CD14-positive monocyte (primary cell): ENCODE measurements at regions not wholly inside any gene's neighbourhood (a gene's known extent, or its start where the extent isn't known, plus 50 kb on each side); places are given as distances from the start of the nearest gene placed in this dataset.

ENCODE experiments used
- DNase-seq, 3 donors: peaks; one replicate each; pipeline ENCODE4 v3.0.0-alpha.2; 2011 to 2022
- H2AFZ ChIP-seq: 2 replicates; pipeline ENCODE4 v1.6.0; 2012; ENCODE audit warnings: mild to moderate bottlenecking, low read depth, low read length, inconsistent platforms; ENCODE audit not compliant: insufficient read depth, poor library complexity, severe bottlenecking
- H3K27ac ChIP-seq, 2 donors: 1 replicate in 1 of 2; 2 replicates in 1 of 2; pipeline ENCODE4 v1.5.1; 2012 to 2013; ENCODE audit warnings: low read length in 2 of 2, control low read depth in 1 of 2, inconsistent platforms in 1 of 2, low read depth in 1 of 2, mild to moderate bottlenecking in 1 of 2
- H3K27me3 ChIP-seq, 2 donors: one replicate each; pipeline versions ENCODE4 v1.6.0 to v1.6.1; 2011 to 2013; ENCODE audit warnings: low read length in 2 of 2; ENCODE audit not compliant: control insufficient read depth in 2 of 2, insufficient read depth in 2 of 2
- H3K36me3 ChIP-seq, 2 donors: replicated peaks in 1 of 2; 1 replicate in 1 of 2; 2 replicates in 1 of 2; pipeline versions ENCODE4 v1.5.1 to v1.6.1; 2012 to 2013; ENCODE audit warnings: low read length in 2 of 2, control low read depth in 1 of 2, inconsistent platforms in 1 of 2, mild to moderate bottlenecking in 1 of 2; ENCODE audit not compliant: insufficient read depth in 2 of 2, control insufficient read depth in 1 of 2
- H3K4me1 ChIP-seq, 2 donors: 1 replicate in 1 of 2; 2 replicates in 1 of 2; pipeline versions ENCODE4 v1.5.1 to v1.6.1; 2012 to 2013; ENCODE audit warnings: low read length in 2 of 2, control low read depth in 1 of 2, inconsistent platforms in 1 of 2, mild to moderate bottlenecking in 1 of 2, moderate library complexity in 1 of 2; ENCODE audit not compliant: insufficient read depth in 2 of 2, control insufficient read depth in 1 of 2
- H3K4me2 ChIP-seq: replicated peaks from 2 replicates; pipeline ENCODE3; 2012; ENCODE audit warnings: low read length, moderate library complexity, mild to moderate bottlenecking; ENCODE audit not compliant: poor library complexity, severe bottlenecking; ENCODE audit errors: extremely low read depth
- H3K4me3 ChIP-seq, 3 experiments: fragments of 200-600 bp in 1 of 3; sonication (generic) in 1 of 3; replicated peaks in 1 of 3; 1 replicate in 2 of 3; 2 replicates in 1 of 3; pipeline ENCODE4 v1.5.1; 2011 to 2013; ENCODE audit warnings: low read length in 3 of 3, mild to moderate bottlenecking in 3 of 3, control low read depth in 2 of 3, low read depth in 2 of 3, inconsistent platforms in 1 of 3, moderate library complexity in 1 of 3
- H3K79me2 ChIP-seq: 2 replicates; pipeline ENCODE4 v1.6.0; 2012; ENCODE audit warnings: mild to moderate bottlenecking, control low read depth, inconsistent platforms, low read length, moderate library complexity; ENCODE audit not compliant: insufficient read depth
- H3K9ac ChIP-seq: 2 replicates; pipeline ENCODE4 v1.6.0; 2017; ENCODE audit warnings: low read length, mild to moderate bottlenecking; ENCODE audit not compliant: insufficient read depth, poor library complexity, severe bottlenecking
- H3K9me3 ChIP-seq, 2 donors: replicated peaks in 1 of 2; 1 replicate in 1 of 2; 2 replicates in 1 of 2; pipeline versions ENCODE4 v1.5.1 to v1.6.1; 2012 to 2013; ENCODE audit warnings: low read length in 2 of 2, control low read depth in 1 of 2; ENCODE audit not compliant: control insufficient read depth in 1 of 2, insufficient read depth in 1 of 2
- H4K20me1 ChIP-seq: 2 replicates; pipeline ENCODE4 v1.6.0; 2012; ENCODE audit warnings: mild to moderate bottlenecking, low read length, control low read depth, moderate library complexity; ENCODE audit not compliant: insufficient read depth
- H3K27ac Mint-ChIP-seq, 7 donors: one replicate each; pipeline ENCODE4 v1.8.0; 2020; ENCODE audit warnings: mild to moderate bottlenecking in 7 of 7, mixed read lengths in 7 of 7, moderate library complexity in 6 of 7, inconsistent platforms in 2 of 7
- H3K27me3 Mint-ChIP-seq, 3 donors: one replicate each; pipeline ENCODE4 v1.8.0; 2021 to 2022; ENCODE audit warnings: low read depth in 3 of 3, mild to moderate bottlenecking in 3 of 3, mixed read lengths in 3 of 3, moderate library complexity in 3 of 3, inconsistent platforms in 1 of 3
- H3K36me3 Mint-ChIP-seq, 2 donors: one replicate each; pipeline ENCODE4 v1.8.0; 2020; ENCODE audit warnings: mixed read lengths in 2 of 2, inconsistent platforms in 1 of 2, mild to moderate bottlenecking in 1 of 2
- H3K4me1 Mint-ChIP-seq: one replicate; pipeline ENCODE4 v1.8.0; 2020; ENCODE audit warnings: mild to moderate bottlenecking, mixed read lengths
- H3K4me3 Mint-ChIP-seq, 2 donors: one replicate each; pipeline ENCODE4 v1.8.0; 2020; ENCODE audit warnings: mild to moderate bottlenecking in 2 of 2, mixed read lengths in 2 of 2, moderate library complexity in 1 of 2
- H3K9me3 Mint-ChIP-seq, 7 donors: one replicate each; pipeline ENCODE4 v1.8.0; 2020 to 2022; ENCODE audit warnings: mixed read lengths in 7 of 7, mild to moderate bottlenecking in 6 of 7, moderate library complexity in 6 of 7, inconsistent platforms in 2 of 7
- WGBS: methylation state at CpG from one replicate; pipeline ENCODE4 v1.1.5; 2013; ENCODE audit warnings: missing lambda C conversion rate; ENCODE audit not compliant: insufficient coverage; 5-methylcytosine and 5-hydroxymethylcytosine counted together
- intact Hi-C, 2 donors: fragments of 100-400 bp; cut with micrococcal nuclease; formaldehyde crosslinking; loops; one replicate each; pipeline versions ENCODE4 v1.15.0 to v1.15.1; 2023
- TF ChIP-seq, protein P1 (sequence below): fragments of 200-600 bp; IDR thresholded peaks from one replicate; pipeline ENCODE4 v1.8.0; 2022; ENCODE audit warnings: antibody characterized with exemption, mild to moderate bottlenecking

DNA sequence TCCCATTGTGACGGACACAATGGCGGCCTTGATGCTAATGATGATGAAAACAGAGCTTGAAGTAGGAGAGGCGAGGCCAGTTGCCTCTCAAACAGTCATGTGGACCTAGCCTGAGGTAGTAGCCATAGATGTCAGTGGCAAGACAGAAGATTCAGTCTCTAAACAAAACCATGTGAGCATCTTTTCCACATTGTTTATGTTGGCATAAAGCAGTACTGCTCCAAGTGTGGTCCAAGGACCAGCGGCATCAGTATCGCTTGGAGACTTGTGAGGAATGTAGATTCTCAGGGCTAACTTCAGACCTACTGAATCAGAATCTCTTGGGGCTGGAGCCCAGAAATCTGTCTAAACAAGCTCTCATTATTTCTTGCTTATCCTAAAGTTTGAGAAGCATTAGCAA is 312.8 kb upstream of the JAG1 start:
- H3K4me2 ChIP-seq = no peak overlapping the region
- Mint-ChIP-seq H3K36me3 (no peaks in the 10 kb centered on the region), H3K4me3 (no peak overlapping the region), H3K4me1 (no peaks in the 10 kb centered on the region), H3K9me3 (peaks cover 0 to 9% (median 3%) of the 10 kb centered on the region in 7 donors), H3K27me3 (peaks cover 0 to 1% (median 0%) of the 10 kb centered on the region in 3 donors), H3K27ac (no peak overlapping the region)
- no peak overlapping the region for H3K27ac ChIP-seq
- no peak overlapping the region for H3K9ac ChIP-seq
- WGBS = 100% methylated on average over 2 of the region's 5 CpGs
- H3K36me3 ChIP-seq = no peaks in the 10 kb centered on the region
- H2AFZ ChIP-seq = no peak overlapping the region
- no peaks in the 10 kb centered on the region for H3K4me1 ChIP-seq
- H3K9me3 ChIP-seq = peaks cover 0 to 2% of the 10 kb centered on the region in 2 donors
- intact Hi-C loops = no loop called here
- TF ChIP-seq, protein P1, sequence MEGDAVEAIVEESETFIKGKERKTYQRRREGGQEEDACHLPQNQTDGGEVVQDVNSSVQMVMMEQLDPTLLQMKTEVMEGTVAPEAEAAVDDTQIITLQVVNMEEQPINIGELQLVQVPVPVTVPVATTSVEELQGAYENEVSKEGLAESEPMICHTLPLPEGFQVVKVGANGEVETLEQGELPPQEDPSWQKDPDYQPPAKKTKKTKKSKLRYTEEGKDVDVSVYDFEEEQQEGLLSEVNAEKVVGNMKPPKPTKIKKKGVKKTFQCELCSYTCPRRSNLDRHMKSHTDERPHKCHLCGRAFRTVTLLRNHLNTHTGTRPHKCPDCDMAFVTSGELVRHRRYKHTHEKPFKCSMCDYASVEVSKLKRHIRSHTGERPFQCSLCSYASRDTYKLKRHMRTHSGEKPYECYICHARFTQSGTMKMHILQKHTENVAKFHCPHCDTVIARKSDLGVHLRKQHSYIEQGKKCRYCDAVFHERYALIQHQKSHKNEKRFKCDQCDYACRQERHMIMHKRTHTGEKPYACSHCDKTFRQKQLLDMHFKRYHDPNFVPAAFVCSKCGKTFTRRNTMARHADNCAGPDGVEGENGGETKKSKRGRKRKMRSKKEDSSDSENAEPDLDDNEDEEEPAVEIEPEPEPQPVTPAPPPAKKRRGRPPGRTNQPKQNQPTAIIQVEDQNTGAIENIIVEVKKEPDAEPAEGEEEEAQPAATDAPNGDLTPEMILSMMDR = no peak
- DNase-seq = no peak
- H3K27me3 ChIP-seq = no peaks in the 10 kb centered on the region
- no peaks in the 10 kb centered on the region for H4K20me1 ChIP-seq
- H3K4me3 ChIP-seq = no peak overlapping the region
- no peaks in the 10 kb centered on the region for H3K79me2 ChIP-seq

DNA sequence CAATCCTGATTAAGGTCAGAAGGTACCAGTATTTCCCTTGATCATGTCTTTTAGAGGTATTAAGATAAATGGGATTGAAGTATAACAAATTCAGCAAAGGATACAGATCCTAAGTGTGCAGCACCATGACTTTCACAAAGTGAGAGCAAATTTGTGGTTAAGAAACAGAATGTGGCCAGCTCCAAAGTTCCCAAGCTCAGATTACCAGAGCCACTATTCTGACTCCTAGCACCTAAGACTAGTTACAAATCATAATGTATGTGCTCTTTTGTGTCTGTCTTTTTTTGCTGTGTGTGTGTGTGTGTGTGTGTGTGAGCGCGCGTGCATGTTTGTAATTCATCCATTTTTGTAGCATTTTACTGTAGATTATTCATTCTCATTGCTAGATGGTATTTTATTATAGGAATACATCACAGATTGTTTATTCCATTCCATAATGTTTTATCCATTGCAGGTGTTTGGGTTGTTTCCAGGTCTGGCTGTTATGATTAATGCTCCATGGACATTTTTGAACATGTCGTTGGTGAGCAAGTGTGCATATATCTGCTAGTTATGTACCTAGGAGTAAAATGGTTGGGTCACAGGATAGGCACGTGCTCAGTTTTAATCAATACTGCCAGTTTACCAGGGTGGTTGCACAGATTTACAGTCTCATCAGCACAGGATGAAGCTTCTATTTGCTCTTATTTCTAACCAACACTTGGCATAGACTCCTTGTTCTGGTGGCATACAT is 314.0 kb upstream of the JAG1 start:
- no peak overlapping the region for H3K27ac Mint-ChIP-seq
- H3K4me2 ChIP-seq = no peak overlapping the region
- peaks cover 0 to 9% (median 3%) of the 10 kb centered on the region in 7 donors for H3K9me3 Mint-ChIP-seq
- H3K27me3 Mint-ChIP-seq = peaks cover 0 to 1% (median 0%) of the 10 kb centered on the region in 3 donors
- H3K9ac ChIP-seq = no peak overlapping the region
- no peaks in the 10 kb centered on the region for H3K4me1 Mint-ChIP-seq
- no peak overlapping the region for H2AFZ ChIP-seq
- no peaks in the 10 kb centered on the region for H3K4me1 ChIP-seq
- no peaks in the 10 kb centered on the region for H3K27me3 ChIP-seq
- no peak overlapping the region for H3K27ac ChIP-seq
- no peaks in the 10 kb centered on the region for H4K20me1 ChIP-seq
- no peaks in the 10 kb centered on the region for H3K36me3 Mint-ChIP-seq
- H3K79me2 ChIP-seq = no peaks in the 10 kb centered on the region
- no peak overlapping the region for H3K4me3 ChIP-seq
- no peak for DNase-seq
- no peaks in the 10 kb centered on the region for H3K36me3 ChIP-seq
- intact Hi-C loops = no loop called here
- H3K4me3 Mint-ChIP-seq = no peak overlapping the region
- 83% methylated on average over 1 of the region's 5 CpGs for WGBS
- peaks cover 0 to 2% of the 10 kb centered on the region in 2 donors for H3K9me3 ChIP-seq
- TF ChIP-seq, protein P1 = no peak
